ENCODE measurements at regions not wholly inside any gene's neighbourhood (a gene's known extent, or its start where the extent isn't known, plus 50 kb on each side); places are given as distances from the start of the nearest gene placed in this dataset.

GRCh38 chr20:52893498-52893897 is 78.7 kb upstream of the TSHZ2 start:
- Histone ChIP-seq H3K27me3 (ENCODE audit: low read depth, low read length) (no peaks in the 10 kb centered on the region), H3K4me3 (ENCODE audit: low read depth in 1 of 2, low read length in 2 of 2) (no peak overlapping the region), H3K4me1 (ENCODE audit: control insufficient read depth in 1 of 2, insufficient read depth in 2 of 2, low read length in 2 of 2) (no peaks in the 10 kb centered on the region), H3K27ac (ENCODE audit: low read length) (no peak overlapping the region), H3K36me3 (ENCODE audit: control insufficient read depth in 1 of 2, insufficient read depth in 2 of 2, low read length in 2 of 2) (no peaks in the 10 kb centered on the region), H3K9me3 (ENCODE audit: control insufficient read depth in 1 of 2, low read length in 2 of 2) (no peaks in the 10 kb centered on the region)

GRCh38 chr20:52892023-52892422 is 80.1 kb upstream of the TSHZ2 start:
- Histone ChIP-seq H3K4me3 (ENCODE audit: low read depth in 1 of 2, low read length in 2 of 2) (no peak overlapping the region), H3K4me1 (ENCODE audit: control insufficient read depth in 1 of 2, insufficient read depth in 2 of 2, low read length in 2 of 2) (no peaks in the 10 kb centered on the region), H3K36me3 (ENCODE audit: control insufficient read depth in 1 of 2, insufficient read depth in 2 of 2, low read length in 2 of 2) (no peaks in the 10 kb centered on the region), H3K27me3 (ENCODE audit: low read depth, low read length) (no peaks in the 10 kb centered on the region), H3K27ac (ENCODE audit: low read length) (no peak overlapping the region), H3K9me3 (ENCODE audit: control insufficient read depth in 1 of 2, low read length in 2 of 2) (no peaks in the 10 kb centered on the region)

GRCh38 chr20:52890130-52890529 is 82.0 kb upstream of the TSHZ2 start:
- no peak overlapping the region for H3K27ac ChIP-seq (ENCODE audit: low read length)
- H3K4me3 ChIP-seq (ENCODE audit: low read depth in 1 of 2, low read length in 2 of 2): no peak overlapping the region
- H3K4me1 ChIP-seq (ENCODE audit: control insufficient read depth in 1 of 2, insufficient read depth in 2 of 2, low read length in 2 of 2): no peaks in the 10 kb centered on the region
- H3K36me3 ChIP-seq (ENCODE audit: control insufficient read depth in 1 of 2, insufficient read depth in 2 of 2, low read length in 2 of 2): no peaks in the 10 kb centered on the region
- H3K27me3 ChIP-seq (ENCODE audit: low read depth, low read length): no peaks in the 10 kb centered on the region
- no peaks in the 10 kb centered on the region for H3K9me3 ChIP-seq (ENCODE audit: control insufficient read depth in 1 of 2, low read length in 2 of 2)

- Histone ChIP-seq H3K4me1 (ENCODE audit: control insufficient read depth in 1 of 2, insufficient read depth in 2 of 2, low read length in 2 of 2) (no peaks in the 10 kb centered on the region), H3K4me3 (ENCODE audit: low read depth in 1 of 2, low read length in 2 of 2) (no peak overlapping the region), H3K27me3 (ENCODE audit: low read depth, low read length) (no peaks in the 10 kb centered on the region), H3K9me3 (ENCODE audit: control insufficient read depth in 1 of 2, low read length in 2 of 2) (no peaks in the 10 kb centered on the region), H3K27ac (ENCODE audit: low read length) (no peak overlapping the region), H3K36me3 (ENCODE audit: control insufficient read depth in 1 of 2, insufficient read depth in 2 of 2, low read length in 2 of 2) (no peaks in the 10 kb centered on the region)
Observed at GRCh38 chr20:52889225-52889624, 82.9 kb upstream of the TSHZ2 start.

DNA sequence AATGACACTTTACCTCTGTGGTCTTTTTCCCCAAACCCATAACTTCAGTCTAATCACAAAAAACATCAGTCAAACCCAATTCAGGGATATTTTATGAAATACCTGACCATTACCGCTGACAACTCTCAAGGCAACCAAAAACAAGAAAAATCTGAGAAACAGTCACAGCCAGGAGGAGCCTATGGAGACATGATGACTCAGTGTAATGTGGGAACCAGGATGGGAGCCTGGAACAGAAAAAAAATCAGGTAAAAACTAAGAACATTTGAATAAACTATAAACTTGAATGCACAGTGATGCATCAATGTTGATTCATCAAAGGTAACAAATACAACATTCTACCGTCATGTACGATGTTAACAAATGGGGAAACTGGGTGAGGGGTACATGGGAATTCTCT is 84.1 kb upstream of the TSHZ2 start:
- Histone ChIP-seq H3K9me3 (ENCODE audit: control insufficient read depth in 1 of 2, low read length in 2 of 2) (no peaks in the 10 kb centered on the region), H3K4me1 (ENCODE audit: control insufficient read depth in 1 of 2, insufficient read depth in 2 of 2, low read length in 2 of 2) (no peaks in the 10 kb centered on the region), H3K4me3 (ENCODE audit: low read depth in 1 of 2, low read length in 2 of 2) (no peak overlapping the region), H3K27ac (ENCODE audit: low read length) (no peak overlapping the region), H3K27me3 (ENCODE audit: low read depth, low read length) (no peaks in the 10 kb centered on the region), H3K36me3 (ENCODE audit: control insufficient read depth in 1 of 2, insufficient read depth in 2 of 2, low read length in 2 of 2) (no peaks in the 10 kb centered on the region)

DNA sequence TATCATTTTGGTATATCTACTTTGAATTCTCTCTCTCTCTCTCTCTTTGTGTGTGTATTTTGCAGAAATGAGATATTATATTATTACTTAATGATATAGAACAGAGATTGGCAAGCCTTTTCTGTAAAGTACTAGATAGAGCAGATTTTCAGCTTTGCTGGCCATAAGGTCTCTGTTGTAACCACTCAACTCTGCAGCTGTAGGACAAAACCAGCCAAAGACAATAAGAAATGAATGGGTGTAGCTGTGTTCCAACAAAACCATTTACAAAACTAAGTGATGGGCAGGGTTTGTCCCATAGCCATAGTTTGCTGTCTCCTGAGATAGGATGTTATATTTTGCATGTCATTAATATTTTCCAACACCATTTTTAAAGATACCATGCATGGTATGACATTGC is 91.2 kb upstream of the TSHZ2 start:
- Histone ChIP-seq H3K27ac (ENCODE audit: low read length) (no peak overlapping the region), H3K4me3 (ENCODE audit: low read depth in 1 of 2, low read length in 2 of 2) (no peak overlapping the region), H3K36me3 (ENCODE audit: control insufficient read depth in 1 of 2, insufficient read depth in 2 of 2, low read length in 2 of 2) (no peaks in the 10 kb centered on the region), H3K27me3 (ENCODE audit: low read depth, low read length) (no peaks in the 10 kb centered on the region), H3K9me3 (ENCODE audit: control insufficient read depth in 1 of 2, low read length in 2 of 2) (no peaks in the 10 kb centered on the region), H3K4me1 (ENCODE audit: control insufficient read depth in 1 of 2, insufficient read depth in 2 of 2, low read length in 2 of 2) (no peaks in the 10 kb centered on the region)

DNA sequence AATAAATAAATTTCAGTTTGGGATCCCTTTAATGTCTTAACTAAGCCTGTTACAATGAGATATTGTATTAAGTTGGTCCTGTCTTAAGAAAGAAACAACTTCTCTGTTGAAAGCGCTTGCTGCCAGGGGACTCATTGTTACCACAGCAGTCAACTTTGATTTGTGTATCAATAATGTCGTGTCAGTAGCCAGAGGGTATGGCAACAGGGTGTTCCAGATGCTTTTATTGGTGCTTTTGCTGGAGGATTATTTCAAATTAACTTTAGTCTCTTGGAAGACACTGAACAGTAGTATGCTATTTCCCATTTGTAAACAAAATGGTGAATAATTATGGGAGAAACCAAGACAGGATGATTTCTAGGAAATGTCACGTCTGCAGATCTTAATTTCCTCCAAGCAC is 91.9 kb upstream of the TSHZ2 start:
- Histone ChIP-seq H3K36me3 (ENCODE audit: control insufficient read depth in 1 of 2, insufficient read depth in 2 of 2, low read length in 2 of 2) (no peaks in the 10 kb centered on the region), H3K4me3 (ENCODE audit: low read depth in 1 of 2, low read length in 2 of 2) (no peak overlapping the region), H3K4me1 (ENCODE audit: control insufficient read depth in 1 of 2, insufficient read depth in 2 of 2, low read length in 2 of 2) (no peaks in the 10 kb centered on the region), H3K9me3 (ENCODE audit: control insufficient read depth in 1 of 2, low read length in 2 of 2) (no peaks in the 10 kb centered on the region), H3K27ac (ENCODE audit: low read length) (no peak overlapping the region), H3K27me3 (ENCODE audit: low read depth, low read length) (no peaks in the 10 kb centered on the region)

DNA sequence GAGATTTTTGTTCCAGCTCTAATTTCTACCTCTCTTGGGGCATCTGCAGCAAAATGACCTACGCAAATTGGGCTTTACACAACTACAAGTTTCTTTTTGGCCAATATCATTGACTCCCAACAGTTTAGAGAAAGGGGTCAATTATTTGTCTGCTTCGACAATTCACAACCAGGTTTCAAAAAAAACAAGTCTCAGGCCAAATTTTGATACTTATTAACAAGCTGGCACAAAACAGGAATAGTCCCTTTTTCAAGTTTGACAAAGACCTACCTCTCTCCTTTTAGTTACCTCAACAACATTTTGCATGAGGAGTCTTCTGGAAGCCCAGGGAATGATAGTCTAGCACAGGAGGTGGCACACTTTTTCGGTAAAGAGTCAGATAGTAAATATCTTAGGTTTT is 97.9 kb upstream of the TSHZ2 start:
- no peaks in the 10 kb centered on the region for H3K36me3 ChIP-seq (ENCODE audit: control insufficient read depth in 1 of 2, insufficient read depth in 2 of 2, low read length in 2 of 2)
- no peaks in the 10 kb centered on the region for H3K9me3 ChIP-seq (ENCODE audit: control insufficient read depth in 1 of 2, low read length in 2 of 2)
- H3K4me1 ChIP-seq (ENCODE audit: control insufficient read depth in 1 of 2, insufficient read depth in 2 of 2, low read length in 2 of 2): no peaks in the 10 kb centered on the region
- H3K27ac ChIP-seq (ENCODE audit: low read length): no peak overlapping the region
- no peak overlapping the region for H3K4me3 ChIP-seq (ENCODE audit: low read depth in 1 of 2, low read length in 2 of 2)
- H3K27me3 ChIP-seq (ENCODE audit: low read depth, low read length): no peaks in the 10 kb centered on the region

GRCh38 chr20:52869698-52870501 is 102.3 kb upstream of the TSHZ2 start:
- no peaks in the 10 kb centered on the region for H3K27me3 ChIP-seq (ENCODE audit: low read depth, low read length)
- no peaks in the 10 kb centered on the region for H3K4me1 ChIP-seq (ENCODE audit: control insufficient read depth in 1 of 2, insufficient read depth in 2 of 2, low read length in 2 of 2)
- H3K36me3 ChIP-seq (ENCODE audit: control insufficient read depth in 1 of 2, insufficient read depth in 2 of 2, low read length in 2 of 2): no peaks in the 10 kb centered on the region
- no peak overlapping the region for H3K27ac ChIP-seq (ENCODE audit: low read length)
- no peak overlapping the region for H3K4me3 ChIP-seq (ENCODE audit: low read depth in 1 of 2, low read length in 2 of 2)
- no peaks in the 10 kb centered on the region for H3K9me3 ChIP-seq (ENCODE audit: control insufficient read depth in 1 of 2, low read length in 2 of 2)

- no peaks in the 10 kb centered on the region for H3K9me3 ChIP-seq (ENCODE audit: control insufficient read depth in 1 of 2, low read length in 2 of 2)
- H3K27me3 ChIP-seq (ENCODE audit: low read depth, low read length): no peaks in the 10 kb centered on the region
- no peak overlapping the region for H3K27ac ChIP-seq (ENCODE audit: low read length)
- H3K36me3 ChIP-seq (ENCODE audit: control insufficient read depth in 1 of 2, insufficient read depth in 2 of 2, low read length in 2 of 2): no peaks in the 10 kb centered on the region
- H3K4me3 ChIP-seq (ENCODE audit: low read depth in 1 of 2, low read length in 2 of 2): no peak overlapping the region
- H3K4me1 ChIP-seq (ENCODE audit: control insufficient read depth in 1 of 2, insufficient read depth in 2 of 2, low read length in 2 of 2): no peaks in the 10 kb centered on the region
Observed at GRCh38 chr20:52869276-52869675, 102.9 kb upstream of the TSHZ2 start.

GRCh38 chr20:52867305-52867704 is 104.9 kb upstream of the TSHZ2 start:
- Histone ChIP-seq H3K9me3 (ENCODE audit: control insufficient read depth in 1 of 2, low read length in 2 of 2) (no peaks in the 10 kb centered on the region), H3K4me1 (ENCODE audit: control insufficient read depth in 1 of 2, insufficient read depth in 2 of 2, low read length in 2 of 2) (no peaks in the 10 kb centered on the region), H3K4me3 (ENCODE audit: low read depth in 1 of 2, low read length in 2 of 2) (no peak overlapping the region), H3K36me3 (ENCODE audit: control insufficient read depth in 1 of 2, insufficient read depth in 2 of 2, low read length in 2 of 2) (no peaks in the 10 kb centered on the region), H3K27me3 (ENCODE audit: low read depth, low read length) (no peaks in the 10 kb centered on the region), H3K27ac (ENCODE audit: low read length) (no peak overlapping the region)
